PC-9 (cell line): ENCODE measurements at regions not wholly inside any gene's neighbourhood (a gene's known extent, or its start where the extent isn't known, plus 50 kb on each side); places are given as distances from the start of the nearest gene placed in this dataset.

Experiments
- BruUV-seq: library from RNA; stranded (reverse); fragments of 400-500 nt; replicated peaks from 2 replicates; lab custom pipeline; 2021; lab: Mats Ljungman, UMichigan
- CTCF ChIA-PET: fragments of 300-600 bp; sonication (Branson Sonifier 250); formaldehyde crosslinking; loops from one replicate; lab custom pipeline; 2022; ENCODE audit warnings: antibody characterized with exemption; lab: Charles Lee
- POLR2A ChIA-PET: fragments of 300-600 bp; sonication (Branson Sonifier 250); formaldehyde crosslinking; loops from one replicate; lab custom pipeline; 2022; ENCODE audit warnings: antibody characterized with exemption; ENCODE audit not compliant: unreplicated experiment; lab: Charles Lee
- DNase-seq, 2 experiments: peaks; one replicate each; pipeline versions ENCODE4 v3.0.0 to v3.0.0-alpha.2; 2015 to 2022; ENCODE audit warnings: mixed read lengths in 1 of 2
- H2AFZ ChIP-seq: fragments of 200-600 bp; sonication (generic); 2 replicates; pipeline ENCODE4 v1.8.1; 2017; ENCODE audit warnings: antibody characterized with exemption
- H3F3A ChIP-seq: fragments of 200-600 bp; sonication (generic); 2 replicates; pipeline ENCODE4 v1.8.1; 2017; ENCODE audit warnings: antibody characterized with exemption, mild to moderate bottlenecking, low read depth; ENCODE audit not compliant: insufficient read depth
- H3K27ac ChIP-seq: fragments of 200-600 bp; sonication (generic); 2 replicates; pipeline ENCODE4 v1.6.1; 2016; ENCODE audit warnings: mixed run types
- H3K27me3 ChIP-seq: fragments of 200-600 bp; sonication (generic); 2 replicates; pipeline ENCODE4 v1.6.1; 2016; ENCODE audit warnings: low read depth, mixed run types; ENCODE audit not compliant: insufficient read depth
- H3K36me3 ChIP-seq: fragments of 200-600 bp; sonication (generic); 2 replicates; pipeline ENCODE4 v1.6.1; 2016; ENCODE audit warnings: low read depth, mixed run types
- H3K4me1 ChIP-seq: fragments of 200-600 bp; sonication (generic); replicated peaks from 2 replicates; pipeline ENCODE4 v1.6.1; 2016; ENCODE audit warnings: mixed run types; ENCODE audit not compliant: insufficient read depth
- H3K4me2 ChIP-seq: fragments of 200-600 bp; sonication (generic); 2 replicates; pipeline ENCODE4 v1.6.1; 2017; ENCODE audit warnings: mixed run types
- H3K4me3 ChIP-seq: fragments of 200-600 bp; sonication (generic); 2 replicates; pipeline ENCODE4 v1.6.1; 2016; ENCODE audit warnings: mixed run types
- H3K79me2 ChIP-seq: fragments of 200-600 bp; sonication (generic); 2 replicates; pipeline ENCODE4 v1.6.1; 2017; ENCODE audit warnings: low read depth, mixed run types
- H3K9me2 ChIP-seq: fragments of 200-600 bp; sonication (generic); 2 replicates; pipeline ENCODE4 v1.8.1; 2017; ENCODE audit warnings: mild to moderate bottlenecking; ENCODE audit not compliant: insufficient read depth
- H3K9me3 ChIP-seq: fragments of 200-600 bp; sonication (generic); 2 replicates; pipeline ENCODE4 v1.8.1; 2016; ENCODE audit warnings: low read depth; ENCODE audit not compliant: insufficient read depth
- H4K20me1 ChIP-seq: fragments of 200-600 bp; sonication (generic); 2 replicates; pipeline ENCODE4 v1.8.1; 2017; ENCODE audit not compliant: insufficient read depth
- CTCF ChIP-seq: fragments of 200-600 bp; sonication (generic); conservative IDR thresholded peaks from 2 replicates; pipeline ENCODE4 v1.6.1; 2017; ENCODE audit warnings: mixed run types, antibody characterized with exemption, mild to moderate bottlenecking, moderate library complexity
- EZH2 ChIP-seq: fragments of 200-600 bp; sonication (generic); IDR thresholded peaks from 2 replicates; pipeline ENCODE4 v1.8.0; 2017; ENCODE audit warnings: antibody characterized with exemption, low read depth
- intact Hi-C: fragments of 100-400 bp; cut with micrococcal nuclease; formaldehyde crosslinking; loops from one replicate; pipeline ENCODE4 v1.10.0; 2022; ENCODE audit not compliant: unreplicated experiment

- no peak overlapping the region for H3K4me2 ChIP-seq
- CTCF ChIA-PET, result no interaction called here
- no peaks in the 10 kb centered on the region for H4K20me1 ChIP-seq
- POLR2A ChIA-PET, result no interaction called here
- H3K4me1 ChIP-seq, result no peaks in the 10 kb centered on the region
- no peak overlapping the region for H3K4me3 ChIP-seq
- no peak overlapping the region for H2AFZ ChIP-seq
- intact Hi-C loops, result no loop called here
- H3K9me3 ChIP-seq, result no peaks in the 10 kb centered on the region
- no peaks in the 10 kb centered on the region for H3K79me2 ChIP-seq
- no peak for TF ChIP-seq CTCF
- TF ChIP-seq EZH2, result no peak
- no peak overlapping the region for H3K27ac ChIP-seq
- H3K36me3 ChIP-seq, result no peaks in the 10 kb centered on the region
- no peak for DNase-seq
- H3F3A ChIP-seq, result no peaks in the 10 kb centered on the region
- no TSS peak for BruUV-seq
- H3K27me3 ChIP-seq, result peaks cover 30% of the 10 kb centered on the region
- no peaks in the 10 kb centered on the region for H3K9me2 ChIP-seq
These were observed 864.6 kb downstream of the TMEM121 start for GRCh38 chr14:106390947-106391346.

GRCh38 chr14:106393742-106394141, 867.4 kb downstream of the TMEM121 start:
- Histone ChIP-seq H3K27me3 (peaks cover 42% of the 10 kb centered on the region), H3F3A (no peaks in the 10 kb centered on the region), H3K9me3 (no peaks in the 10 kb centered on the region), H2AFZ (no peak overlapping the region), H3K4me3 (no peak overlapping the region), H3K79me2 (no peaks in the 10 kb centered on the region), H3K4me1 (no peaks in the 10 kb centered on the region), H3K4me2 (no peak overlapping the region), H3K9me2 (no peaks in the 10 kb centered on the region), H3K36me3 (no peaks in the 10 kb centered on the region), H4K20me1 (no peaks in the 10 kb centered on the region), H3K27ac (no peak overlapping the region)
- BruUV-seq, result no TSS peak
- TF ChIP-seq EZH2 (no peak), CTCF (no peak)
- POLR2A ChIA-PET, result no interaction called here
- CTCF ChIA-PET, result interaction anchor here (0.6 kb wide), 1 partner anchor 223 kb away, joined by 14 read pairs; no protein-coding TSS in a partner anchor
- intact Hi-C loops, result no loop called here
- DNase-seq, result no peak

GRCh38 chr14:106395456-106396050, 869.2 kb downstream of the TMEM121 start:
- CTCF ChIA-PET, result no interaction called here
- Histone ChIP-seq H3K9me3 (no peaks in the 10 kb centered on the region), H3K4me3 (no peak overlapping the region)

More at GRCh38 chr14:106395456-106396050, 869.2 kb downstream of the TMEM121 start:
- Histone ChIP-seq H3K27me3 (peaks cover 34% of the 10 kb centered on the region), H3K79me2 (no peaks in the 10 kb centered on the region), H3K36me3 (no peaks in the 10 kb centered on the region), H3F3A (no peaks in the 10 kb centered on the region), H3K9me2 (no peaks in the 10 kb centered on the region), H3K27ac (no peak overlapping the region), H3K4me1 (no peaks in the 10 kb centered on the region), H3K4me2 (no peak overlapping the region), H2AFZ (no peak overlapping the region), H4K20me1 (no peaks in the 10 kb centered on the region)
- BruUV-seq, result no TSS peak
- TF ChIP-seq CTCF (no peak), EZH2 (no peak)
- intact Hi-C loops, result no loop called here
- no peak for DNase-seq
- POLR2A ChIA-PET, result no interaction called here
